GM19025 (cell line): ENCODE measurements at regions not wholly inside any gene's neighbourhood (a gene's known extent, or its start where the extent isn't known, plus 50 kb on each side); places are given as distances from the start of the nearest gene placed in this dataset.
A peak's percentile ranks its signal among the peaks of the same experiment; 100 is the strongest.
"Not testable (repeated sequence)": the region's sequence is repeated elsewhere in the genome, so short reads cannot be mapped to it uniquely, and the experiment has no call there.

Source experiments
- ATAC-seq: cut with Tn5 transposase; IDR thresholded peaks from one replicate; pipeline ENCODE4 v1.9.1; 2021; ENCODE audit warnings: mild to moderate bottlenecking, low read depth, moderate library complexity; ENCODE audit not compliant: unreplicated experiment

DNA sequence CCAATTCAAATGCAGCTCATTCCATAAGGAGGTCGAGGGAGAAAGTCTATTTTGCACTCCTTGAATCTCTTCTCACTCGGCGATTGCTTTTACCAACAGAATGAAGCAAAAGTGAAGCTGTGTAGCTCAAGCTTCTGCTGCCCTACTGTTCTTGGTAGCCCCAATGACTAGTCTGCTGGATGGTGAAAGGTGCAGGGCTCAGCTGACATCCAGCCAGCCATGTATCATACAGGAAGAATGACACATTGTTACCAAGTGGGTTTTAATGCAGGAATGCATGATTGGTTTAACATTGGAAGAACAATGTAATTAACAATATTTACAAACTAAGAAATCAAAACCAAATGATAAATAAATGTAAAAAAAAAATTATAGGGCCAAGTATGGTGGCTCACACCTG is 286.2 kb upstream of the HSFY2 start:
- no peak for ATAC-seq

DNA sequence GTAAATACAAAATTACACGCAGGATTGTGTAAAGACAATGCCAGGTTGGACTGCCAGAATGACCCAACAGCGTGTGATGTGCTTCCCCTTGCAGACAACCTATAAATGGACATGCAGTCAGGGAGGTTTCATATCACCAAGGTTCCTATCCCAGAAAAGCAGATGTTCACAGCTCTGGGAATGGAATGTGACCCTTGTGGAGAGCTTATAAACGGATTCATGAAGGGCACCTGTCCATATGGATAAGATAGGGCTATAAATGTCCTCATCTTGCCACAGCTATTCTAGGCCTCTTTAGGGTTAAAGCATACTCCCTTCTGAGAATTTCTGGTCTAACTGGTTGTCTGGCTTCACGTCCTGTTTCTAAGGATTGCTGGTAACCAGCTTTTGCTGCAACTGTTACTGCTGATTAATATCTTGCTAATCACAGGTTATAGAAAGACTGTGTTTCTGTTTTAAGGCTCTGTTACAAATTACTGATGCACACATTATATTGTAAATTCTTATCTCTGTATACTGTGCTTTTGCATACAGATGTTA is 285.4 kb upstream of the HSFY2 start:
- no peak for ATAC-seq

DNA sequence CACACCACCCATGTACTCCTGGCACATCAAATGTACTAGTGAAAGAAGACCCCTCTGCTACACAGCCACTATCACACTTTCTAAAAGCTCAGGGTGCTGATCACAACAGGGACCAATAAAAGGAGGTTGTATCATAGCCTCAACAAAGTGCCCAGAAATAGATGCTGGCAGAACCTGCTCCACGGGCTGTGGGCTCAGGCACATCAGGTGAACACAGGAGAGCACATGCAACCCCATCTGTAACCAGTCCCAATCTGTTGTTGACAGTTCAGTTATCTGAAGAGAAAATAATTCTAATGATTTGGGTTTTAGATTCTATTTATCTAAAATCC is 282.6 kb upstream of the HSFY2 start:
- ATAC-seq: no peak

DNA sequence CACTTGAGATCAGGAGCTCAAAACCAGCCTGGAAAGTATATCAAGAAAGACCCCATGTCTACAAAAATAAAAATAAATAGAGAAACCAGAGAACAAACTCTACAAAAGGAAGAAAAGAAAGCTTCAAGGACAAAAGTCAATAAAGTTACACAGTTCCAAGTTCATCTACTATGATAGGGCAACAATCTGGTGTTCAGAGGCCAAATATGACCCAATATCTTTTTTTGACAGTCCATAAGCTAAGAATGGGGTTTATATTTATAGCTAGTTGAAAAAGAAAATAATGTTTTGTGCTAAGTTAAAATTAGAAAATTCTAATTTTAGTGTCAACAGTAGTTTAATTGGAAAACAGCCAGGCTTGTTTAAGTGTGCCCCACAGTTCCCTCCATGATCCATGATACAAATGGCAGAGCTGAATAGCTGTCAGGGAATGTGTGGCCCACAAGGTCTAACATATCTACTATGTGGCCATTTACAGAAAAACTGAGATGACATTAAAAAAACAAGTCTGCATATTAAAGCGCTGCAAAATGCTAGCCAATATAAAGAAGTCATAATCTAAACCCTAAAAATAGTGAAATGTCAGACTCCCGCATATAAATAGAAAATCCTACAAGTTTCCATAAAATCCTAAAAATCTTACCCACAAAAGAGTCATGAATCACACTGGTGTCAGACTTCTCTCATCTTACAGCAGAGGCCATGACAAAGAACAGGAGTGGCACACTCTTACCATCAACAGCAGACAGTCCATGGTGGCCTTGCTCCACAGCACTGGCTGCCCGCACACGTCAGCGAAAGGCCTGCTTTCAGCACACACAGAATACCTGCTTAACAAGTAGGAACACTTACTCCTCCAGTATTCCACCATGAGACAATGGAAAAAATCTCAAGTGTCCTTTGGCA is 281.9 kb upstream of the HSFY2 start:
- ATAC-seq: no peak

DNA sequence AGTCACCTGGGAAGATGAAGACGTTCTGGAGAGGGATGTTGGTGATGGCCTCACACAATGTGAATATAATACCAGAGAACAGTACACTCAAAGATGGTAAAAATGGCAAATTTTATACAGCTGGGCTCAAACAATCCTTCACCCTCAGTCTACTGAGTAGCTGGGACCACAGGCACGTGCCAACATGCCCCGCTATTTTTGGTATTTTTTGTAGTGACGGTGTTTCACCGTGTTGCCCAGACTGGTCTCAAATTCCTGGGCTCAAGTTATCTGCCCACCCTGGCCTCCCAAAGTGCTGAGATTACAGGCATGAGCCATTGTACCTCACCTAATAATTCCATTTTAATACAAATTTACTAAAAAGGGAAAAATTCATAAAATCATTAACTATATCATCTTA is 280.3 kb upstream of the HSFY2 start:
- no peak for ATAC-seq

DNA sequence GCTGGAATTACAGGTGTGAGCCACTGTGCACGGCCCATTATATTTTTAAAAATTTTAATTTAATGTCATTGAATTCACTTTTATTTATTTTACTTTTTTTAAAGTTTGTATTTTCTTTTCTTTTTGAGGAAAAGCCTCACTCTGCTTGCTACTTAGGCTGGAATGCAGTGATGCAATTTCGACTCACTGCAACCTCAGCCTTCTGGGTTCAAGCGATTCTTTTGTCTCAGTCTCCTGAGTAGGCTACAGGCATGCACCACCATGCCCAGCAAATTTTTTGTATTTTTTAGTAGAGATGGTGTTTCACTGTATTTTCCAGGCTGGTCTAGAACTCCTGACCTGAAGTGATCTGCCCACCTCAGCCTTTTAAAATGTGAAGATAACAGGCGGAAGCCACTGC is 277.5 kb upstream of the HSFY2 start:
- no peak for ATAC-seq

DNA sequence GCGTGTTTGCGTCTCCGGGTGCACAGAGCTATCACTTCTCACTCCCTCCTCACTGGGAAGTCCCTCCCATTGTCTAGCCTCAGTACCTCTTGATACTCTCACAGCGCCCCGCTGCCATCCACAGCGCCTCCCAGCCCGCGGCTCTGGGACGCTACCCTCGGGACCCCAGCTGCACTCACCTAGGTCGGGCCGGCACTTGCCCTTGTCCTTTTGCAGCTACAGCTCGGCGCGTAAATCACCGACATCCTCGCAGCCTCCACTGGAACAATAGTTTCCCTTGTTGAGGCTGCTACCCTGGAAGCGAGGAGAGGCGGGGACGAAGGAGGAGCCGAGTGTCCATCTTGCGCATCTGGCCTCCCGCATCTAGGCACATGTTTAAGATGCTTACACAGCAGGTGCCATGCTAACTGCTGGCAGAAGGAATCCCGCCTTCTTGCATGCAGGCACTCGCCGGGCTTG is 269.5 kb upstream of the HSFY2 start:
- no peak for ATAC-seq

DNA sequence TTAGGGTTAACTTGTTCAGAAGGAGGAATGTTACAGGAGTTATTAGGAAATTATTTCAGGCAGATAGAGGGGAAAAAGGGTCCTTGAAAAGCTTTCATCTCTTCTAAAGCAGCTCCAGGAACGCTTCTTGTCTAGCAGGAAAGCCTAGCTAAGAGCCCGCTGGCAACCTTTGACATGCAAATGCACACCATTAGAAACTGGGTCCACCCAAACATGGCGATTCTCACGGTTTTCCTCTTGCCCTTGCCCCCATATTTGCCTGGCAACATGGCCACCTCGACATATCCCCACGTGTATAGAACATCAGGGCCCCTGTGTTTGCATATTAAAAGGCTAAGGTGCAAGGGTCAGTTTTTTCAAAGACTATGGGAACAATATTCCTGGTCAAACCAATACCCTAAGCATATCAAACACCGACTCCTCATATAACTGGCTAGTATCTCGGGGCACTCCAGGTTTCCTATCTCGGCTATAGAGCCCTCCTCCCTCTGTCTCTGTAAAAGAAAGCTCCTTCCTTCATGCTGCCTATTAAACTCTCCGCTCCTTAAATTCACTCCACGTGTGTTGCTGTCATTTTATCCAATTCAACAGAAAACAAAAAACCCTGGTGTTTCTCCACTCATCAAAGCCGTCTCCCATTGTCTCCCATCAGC is 268.9 kb upstream of the HSFY2 start:
- ATAC-seq: no peak

DNA sequence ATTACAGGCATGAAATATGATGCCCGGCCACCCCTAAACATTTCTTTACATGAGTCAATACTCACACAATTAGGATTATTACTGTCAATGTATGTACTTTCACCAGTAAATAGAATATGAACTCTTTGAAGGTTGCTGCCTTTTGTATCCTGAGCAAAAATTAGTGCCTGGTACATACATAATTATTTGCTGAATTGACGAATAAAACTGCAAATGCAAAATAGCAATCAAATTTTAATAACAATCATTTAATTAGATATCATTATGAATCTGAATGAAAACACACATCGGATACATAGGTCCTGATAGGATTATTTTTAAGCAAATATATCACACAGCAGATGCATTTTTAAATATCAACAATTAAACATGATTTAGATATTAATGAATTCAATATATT is 253.1 kb upstream of the HSFY2 start:
- no peak for ATAC-seq

DNA sequence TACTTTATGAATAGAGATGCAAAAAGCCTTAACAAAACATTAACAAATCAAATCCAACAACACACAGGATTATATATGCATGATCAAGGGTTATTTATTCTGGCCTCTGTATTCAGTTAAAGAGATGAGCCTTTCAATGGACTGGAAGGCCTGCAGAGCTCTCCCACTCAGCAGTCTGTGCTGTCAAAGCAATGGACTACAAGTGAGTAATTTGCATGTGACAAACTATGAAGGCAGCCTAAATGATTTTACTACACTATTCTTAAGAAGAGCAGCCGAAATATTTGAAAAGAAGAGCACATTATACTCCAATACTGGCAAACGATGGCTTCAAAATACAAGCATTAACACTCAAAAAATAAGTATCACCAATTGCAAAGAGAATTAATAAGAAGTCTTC is 250.4 kb upstream of the HSFY2 start:
- ATAC-seq: no peak

DNA sequence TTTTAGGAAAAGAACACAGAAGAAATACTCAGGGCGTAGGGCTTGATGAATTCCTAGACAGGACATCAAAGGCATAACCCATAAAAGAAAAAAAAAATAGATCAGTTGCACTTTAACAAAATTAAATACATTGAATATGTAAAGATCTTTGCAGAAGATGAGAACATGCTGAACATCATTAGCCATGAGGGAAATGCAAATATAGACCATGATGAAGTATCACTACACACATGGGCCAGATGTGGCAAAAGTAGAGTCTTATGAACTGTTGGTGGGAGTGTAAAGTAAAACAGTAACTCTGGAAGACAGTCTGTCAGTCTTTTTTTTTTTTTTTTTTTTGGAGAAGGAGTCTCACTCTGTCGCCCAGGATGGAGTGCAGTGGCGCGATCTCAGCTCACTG is 246.7 kb upstream of the HSFY2 start:
- ATAC-seq: no peak

DNA sequence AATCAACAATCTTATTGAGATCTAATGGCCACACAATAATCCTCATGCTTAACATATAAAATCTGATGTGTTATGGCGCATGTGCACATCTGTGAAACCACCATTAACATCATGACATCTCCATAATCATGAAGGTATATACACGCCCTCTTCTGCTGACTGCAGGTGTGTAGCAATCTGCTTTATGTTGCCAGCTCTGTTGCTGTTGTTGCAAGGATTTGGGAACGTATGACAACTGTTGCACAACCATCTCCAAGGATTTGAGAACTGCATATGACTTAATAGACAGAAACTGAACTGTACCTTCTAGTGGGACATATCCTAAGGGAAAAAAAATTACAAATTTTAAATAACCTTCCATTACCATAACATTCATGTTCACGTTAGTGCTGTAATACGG is 243.5 kb upstream of the HSFY2 start:
- no peak for ATAC-seq

DNA sequence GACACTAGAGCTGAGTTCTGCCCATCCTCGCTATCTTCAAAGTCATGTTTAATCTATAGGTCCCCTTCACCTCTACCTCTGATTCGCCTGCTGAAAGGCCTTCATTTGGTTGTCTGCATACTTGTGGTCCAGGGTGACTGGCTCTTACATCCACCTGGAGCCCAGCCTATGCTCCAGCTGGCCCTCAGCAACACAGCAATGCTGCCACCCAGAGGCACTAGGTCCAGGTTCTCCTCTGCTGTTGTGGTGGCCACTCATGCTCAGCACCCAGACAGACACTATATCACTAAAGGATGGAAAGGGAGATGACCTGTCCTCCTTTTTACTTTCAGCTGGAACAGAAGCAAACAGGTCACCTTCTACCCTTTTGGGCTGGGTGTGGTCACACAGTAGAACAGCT is 242.3 kb upstream of the HSFY2 start:
- peak; percentile 40 for ATAC-seq

DNA sequence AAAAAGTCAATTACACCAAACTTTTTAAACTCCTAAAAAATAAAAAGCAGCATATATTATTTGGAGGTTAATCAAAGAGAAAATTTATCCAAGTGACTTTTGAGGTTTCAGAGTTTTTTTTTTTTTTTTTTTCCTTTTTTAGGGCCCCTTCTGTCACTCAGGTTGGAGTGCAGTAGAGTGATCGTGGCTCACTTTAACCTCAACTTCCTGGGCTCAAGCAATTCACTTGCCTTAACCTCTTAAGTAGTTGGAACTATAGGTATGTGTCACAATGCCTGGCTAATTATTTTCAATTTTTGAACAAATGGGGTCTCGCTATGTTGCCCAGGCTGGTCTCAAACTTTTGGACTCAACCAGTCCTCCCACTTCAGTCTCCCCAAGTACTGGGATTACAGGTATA is 241.7 kb upstream of the HSFY2 start:
- no peak for ATAC-seq

DNA sequence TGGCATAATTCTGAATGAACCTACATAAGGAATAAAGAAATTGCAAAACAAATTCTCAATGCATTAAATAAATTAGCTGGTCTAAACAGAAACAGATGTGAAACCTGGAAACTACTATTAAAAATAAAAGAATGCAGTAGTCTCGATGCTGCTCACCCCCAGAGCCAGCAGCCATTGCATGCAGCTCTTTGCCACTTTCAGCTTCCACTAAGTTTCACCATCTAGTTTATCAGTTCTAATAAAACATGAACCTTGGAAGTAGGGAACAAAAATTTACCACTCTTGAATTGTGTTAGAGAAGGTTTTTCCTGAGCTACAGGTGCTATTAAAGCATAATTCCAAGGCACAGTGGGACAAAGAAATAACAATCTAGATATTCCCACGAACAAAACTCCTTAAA is 239.4 kb upstream of the HSFY2 start:
- no peak for ATAC-seq

DNA sequence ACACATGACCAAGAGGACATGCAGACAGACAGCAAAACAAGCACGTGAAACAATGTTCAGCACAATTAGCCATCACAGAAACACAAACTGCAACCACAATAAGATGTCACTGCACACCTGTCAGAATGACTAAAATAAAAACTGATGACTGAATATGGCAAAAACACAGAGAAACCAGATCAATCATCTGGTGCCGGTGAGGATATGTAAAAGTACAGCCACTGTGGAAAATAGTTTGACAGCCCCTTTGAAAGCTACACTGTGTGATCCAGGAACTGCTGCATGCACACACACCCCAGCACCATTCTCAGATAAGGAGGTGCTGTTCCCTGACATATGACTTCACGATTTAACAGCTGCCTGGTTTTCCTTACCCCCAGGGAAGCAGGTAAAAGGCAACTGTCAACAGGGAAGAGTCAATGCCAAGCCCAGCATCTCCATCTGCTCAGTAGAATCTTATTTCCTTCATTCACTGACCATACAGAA is 238.1 kb upstream of the HSFY2 start:
- ATAC-seq: peak; percentile 60

DNA sequence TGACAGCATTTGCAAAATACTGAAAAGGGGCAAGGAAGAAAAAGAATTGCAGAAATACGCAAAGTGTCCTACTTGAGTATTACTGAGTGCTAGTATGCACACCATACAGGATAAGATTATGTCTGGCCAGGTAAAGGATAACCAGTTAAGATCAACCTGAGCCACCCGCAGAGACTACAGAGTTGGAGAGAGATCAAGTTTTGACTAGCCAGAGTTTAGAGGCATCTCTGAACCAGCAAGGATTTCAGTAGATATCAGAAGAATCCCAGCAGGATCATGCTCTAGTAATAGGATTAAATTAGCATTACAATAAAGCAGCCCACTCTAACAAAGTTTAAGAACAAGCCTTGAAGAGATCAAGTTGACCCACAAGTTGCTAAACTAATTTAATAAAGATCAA is 232.7 kb upstream of the HSFY2 start:
- ATAC-seq: no peak

DNA sequence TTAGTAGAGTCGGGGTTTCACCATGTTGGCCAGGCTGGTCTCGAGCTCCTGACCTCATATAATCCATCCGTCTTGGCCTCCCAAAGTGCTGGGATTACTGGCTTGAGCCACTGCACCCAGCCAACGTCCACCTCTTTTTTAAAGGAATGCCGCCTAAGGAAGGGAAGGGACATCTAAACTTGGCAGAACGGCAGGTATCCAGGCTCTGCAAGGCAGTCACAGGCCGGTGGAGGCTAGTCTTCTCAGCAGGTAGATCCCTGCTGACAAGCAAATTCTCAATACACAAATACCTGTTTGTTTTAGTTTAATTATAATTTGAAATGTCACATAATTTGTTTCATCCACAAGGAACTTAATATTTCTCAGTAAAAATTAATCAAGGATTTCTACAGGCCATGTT is 232.0 kb upstream of the HSFY2 start:
- ATAC-seq: no peak

DNA sequence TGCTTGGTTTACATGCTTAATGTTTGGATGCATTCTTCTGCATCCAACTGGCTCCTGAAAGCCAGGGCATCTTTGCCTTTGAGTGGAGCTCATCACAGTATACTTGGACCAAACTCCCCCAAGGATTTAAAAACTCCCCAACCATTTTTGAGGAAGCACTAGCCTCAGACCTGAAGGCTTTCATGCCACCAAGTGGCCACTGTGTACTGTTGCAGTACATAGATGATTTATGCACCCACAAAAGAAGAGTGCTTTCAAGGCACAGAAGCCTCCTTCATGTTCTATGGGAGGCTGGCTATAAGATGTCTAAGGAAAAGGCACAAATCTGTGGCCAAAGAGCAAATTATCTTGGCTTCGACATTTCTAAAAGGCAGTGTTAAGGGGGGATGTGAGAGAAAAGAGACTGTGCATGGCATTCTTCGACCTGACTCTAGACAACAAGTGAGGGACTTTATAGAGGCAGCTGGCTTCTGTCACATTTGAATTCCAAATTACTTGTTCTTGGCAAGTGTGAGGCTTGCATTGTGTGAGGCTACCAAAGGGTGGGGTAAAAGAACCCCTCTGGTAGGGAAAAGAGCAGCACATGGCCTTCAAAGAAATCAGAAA is 224.2 kb upstream of the HSFY2 start:
- no peak for ATAC-seq

DNA sequence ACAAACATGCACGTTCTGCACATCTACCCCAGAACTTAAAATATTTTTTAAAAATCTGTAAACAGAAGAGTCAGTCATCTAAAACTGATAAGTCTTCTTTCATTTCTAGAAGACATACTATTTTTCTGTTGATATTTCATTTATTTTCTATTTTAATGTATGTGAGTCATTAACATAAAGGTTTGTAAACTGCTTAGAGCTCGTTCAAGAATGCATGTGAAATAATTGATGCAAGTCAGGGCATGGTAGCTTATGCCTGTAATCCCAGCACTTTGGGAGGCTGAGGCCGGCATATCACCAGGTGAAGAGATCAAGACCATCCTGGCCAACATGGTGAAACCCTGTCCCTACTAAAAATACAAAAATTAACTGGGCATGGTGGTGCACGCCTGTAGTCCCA is 219.9 kb upstream of the HSFY2 start:
- ATAC-seq: no peak

DNA sequence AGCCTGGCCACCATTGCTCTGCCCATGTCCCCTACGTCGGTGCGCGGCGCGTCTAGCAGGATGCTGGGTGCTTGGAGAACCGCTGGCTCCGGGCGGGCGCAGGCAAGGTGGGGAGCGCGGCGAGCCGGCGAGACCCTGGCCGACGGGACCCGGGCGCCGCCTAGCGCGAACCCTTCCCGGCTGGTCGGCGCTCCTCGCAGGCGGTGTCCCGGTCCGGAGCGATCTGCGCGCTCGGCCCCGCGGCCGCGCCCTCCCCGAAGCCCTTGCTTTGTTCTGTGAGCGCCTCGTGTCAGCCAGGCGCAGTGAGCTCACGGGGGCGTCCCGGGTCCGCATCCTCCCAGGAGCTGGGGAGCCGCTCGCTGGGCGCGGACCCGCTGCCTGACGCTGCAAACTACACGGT is 219.1 kb upstream of the HSFY2 start:
- ATAC-seq: not testable (repeated sequence)
